Stimulated activated naive CD8-positive, alpha-beta T cell treated with anti-CD3 and anti-CD28 coated beads, Interleukin-15, amount 100 ng/mL, for 72 hours (primary cell): ENCODE measurements at regions not wholly inside any gene's neighbourhood (a gene's known extent, or its start where the extent isn't known, plus 50 kb on each side); places are given as distances from the start of the nearest gene placed in this dataset.
A peak's percentile ranks its signal among the peaks of the same experiment; 100 is the strongest.

Source experiments
- ATAC-seq: fragments of 150-1000 bp; cut with Tn5 transposase; 2 replicates; pipeline ENCODE4 v1.10.0; 2021; ENCODE audit warnings: mild to moderate bottlenecking, moderate library complexity
- DNase-seq, 2 donors: peaks; one replicate each; pipeline ENCODE4 v3.0.0; 2021 to 2022
- H3K27ac Mint-ChIP-seq, 2 donors: one replicate each; pipeline ENCODE4 v1.8.0; 2022; ENCODE audit warnings: mild to moderate bottlenecking in 2 of 2, mixed read lengths in 2 of 2, moderate library complexity in 2 of 2
- H3K27me3 Mint-ChIP-seq: one replicate; pipeline ENCODE4 v1.8.0; 2022; ENCODE audit warnings: mixed read lengths
- H3K4me1 Mint-ChIP-seq: one replicate; pipeline ENCODE4 v1.8.0; 2022; ENCODE audit warnings: mild to moderate bottlenecking, mixed read lengths
- H3K4me3 Mint-ChIP-seq, 2 donors: one replicate each; pipeline ENCODE4 v1.8.0; 2022; ENCODE audit warnings: mild to moderate bottlenecking in 2 of 2, mixed read lengths in 2 of 2, moderate library complexity in 1 of 2
- H3K9me3 Mint-ChIP-seq, 2 donors: one replicate each; pipeline ENCODE4 v1.8.0; 2022; ENCODE audit warnings: mixed read lengths in 2 of 2

DNA sequence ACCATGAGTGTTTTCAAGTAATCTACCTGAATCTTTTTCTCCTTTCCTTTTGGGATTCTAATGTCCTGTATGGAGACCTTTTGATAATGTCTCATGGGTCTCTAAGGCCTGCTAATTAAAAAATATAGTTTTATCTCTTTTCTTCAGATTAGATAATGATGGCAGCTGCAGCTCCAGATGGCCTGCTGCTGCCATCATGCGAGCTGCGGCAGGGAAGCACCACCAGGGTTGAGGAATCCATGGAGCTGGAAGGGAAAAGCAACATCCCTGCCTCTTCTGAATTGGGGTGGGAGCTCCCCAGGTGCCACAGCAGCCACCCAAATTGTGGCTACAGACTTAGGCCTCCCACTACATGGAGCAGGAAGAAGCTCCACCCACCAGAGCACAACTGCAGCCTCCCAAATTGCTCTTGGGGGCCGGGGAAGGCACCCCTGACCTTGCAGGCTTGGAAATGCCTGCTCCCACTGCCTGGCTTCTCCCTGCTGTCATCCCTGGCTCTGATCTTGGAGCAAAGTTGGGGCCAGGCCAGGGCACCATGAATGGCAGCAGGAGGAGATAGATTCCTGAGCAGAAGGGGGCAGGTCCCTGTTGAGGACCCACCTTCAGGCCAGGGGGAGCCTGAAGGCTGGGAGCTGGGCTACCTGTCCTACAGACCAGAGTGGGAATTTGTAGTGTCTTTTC lies 189.6 kb upstream of the MAN1A1 start:
- H3K27me3 Mint-ChIP-seq: peaks cover 8% of the 10 kb centered on the region
- no peak overlapping the region for H3K27ac Mint-ChIP-seq
- H3K4me3 Mint-ChIP-seq: no peak overlapping the region

DNA sequence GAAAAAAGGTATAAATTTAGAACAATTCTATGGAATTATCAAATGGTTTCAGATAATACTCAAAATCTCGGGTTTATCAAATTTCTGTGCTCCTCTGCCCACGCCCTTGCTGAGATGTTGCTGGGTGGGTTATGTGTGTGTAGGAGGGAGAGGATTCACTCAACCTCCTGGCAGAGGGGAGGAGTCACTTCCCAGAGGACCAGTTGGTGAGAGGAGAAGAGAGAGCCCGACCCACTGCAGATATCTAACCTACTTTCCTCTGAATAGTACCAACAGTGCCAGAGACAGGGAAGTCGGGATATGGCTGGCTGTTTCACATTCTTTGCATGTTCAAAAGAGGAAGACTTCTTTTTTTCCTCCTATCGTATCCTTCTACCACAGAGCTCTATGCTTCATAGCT lies 187.1 kb upstream of the MAN1A1 start:
- no peaks in the 10 kb centered on the region for H3K9me3 Mint-ChIP-seq
- no peak overlapping the region for H3K4me3 Mint-ChIP-seq
- peaks cover 14% of the 10 kb centered on the region for H3K4me1 Mint-ChIP-seq
- DNase-seq (no peak), ATAC-seq (no peak)
- H3K27ac Mint-ChIP-seq: no peak overlapping the region
- H3K27me3 Mint-ChIP-seq: no peaks in the 10 kb centered on the region

More for the DNA sequence above, 189.6 kb upstream of the MAN1A1 start:
- ATAC-seq: no peak
- Mint-ChIP-seq H3K4me1 (peaks cover under 1% of the 10 kb centered on the region), H3K9me3 (no peaks in the 10 kb centered on the region)
- DNase-seq: no peak

- peaks cover 14% of the 10 kb centered on the region for H3K4me1 Mint-ChIP-seq
- H3K27me3 Mint-ChIP-seq: no peaks in the 10 kb centered on the region
- no peaks in the 10 kb centered on the region for H3K9me3 Mint-ChIP-seq
- ATAC-seq (no peak), DNase-seq (no peak)
- H3K27ac Mint-ChIP-seq: no peak overlapping the region
- H3K4me3 Mint-ChIP-seq: no peak overlapping the region
Observed at GRCh38 chr6:119535332-119535731, 185.8 kb upstream of the MAN1A1 start.

DNA sequence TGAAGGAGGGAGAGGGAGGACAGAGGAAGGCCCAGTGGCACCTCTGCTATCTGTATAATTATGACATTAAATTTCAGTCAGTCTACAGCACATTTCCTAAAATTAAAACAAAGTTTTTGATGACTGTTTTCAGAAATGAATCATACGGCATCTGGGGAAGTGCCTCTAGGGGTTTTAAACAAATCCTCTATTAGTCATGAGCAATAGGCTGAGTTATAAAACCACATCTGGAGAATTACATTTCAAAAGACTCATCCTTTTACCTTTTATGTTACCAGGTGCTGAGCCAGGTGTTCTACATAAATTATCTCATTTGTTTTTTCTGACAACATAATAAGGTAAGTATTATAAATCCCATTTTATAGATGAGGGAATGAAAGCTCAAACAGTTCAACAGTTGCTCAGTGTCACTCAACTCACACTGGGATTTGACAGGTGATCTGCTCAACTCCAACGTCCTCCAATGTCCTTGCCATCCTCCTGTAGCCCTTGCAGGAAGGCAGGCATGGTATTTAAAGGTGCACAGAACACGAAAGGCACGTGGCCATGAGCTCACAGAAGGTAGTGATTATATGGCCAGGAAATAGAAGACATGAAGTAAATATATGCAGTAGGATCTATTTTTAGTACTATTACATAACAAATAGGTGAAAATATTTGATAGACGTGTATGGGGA lies 184.2 kb upstream of the MAN1A1 start:
- DNase-seq (no peak), ATAC-seq (peak; percentile 92)
- Mint-ChIP-seq H3K4me1 (peaks cover 14% of the 10 kb centered on the region), H3K27me3 (peaks cover 10% of the 10 kb centered on the region), H3K27ac (no peak overlapping the region), H3K9me3 (no peaks in the 10 kb centered on the region), H3K4me3 (no peak overlapping the region)

DNA sequence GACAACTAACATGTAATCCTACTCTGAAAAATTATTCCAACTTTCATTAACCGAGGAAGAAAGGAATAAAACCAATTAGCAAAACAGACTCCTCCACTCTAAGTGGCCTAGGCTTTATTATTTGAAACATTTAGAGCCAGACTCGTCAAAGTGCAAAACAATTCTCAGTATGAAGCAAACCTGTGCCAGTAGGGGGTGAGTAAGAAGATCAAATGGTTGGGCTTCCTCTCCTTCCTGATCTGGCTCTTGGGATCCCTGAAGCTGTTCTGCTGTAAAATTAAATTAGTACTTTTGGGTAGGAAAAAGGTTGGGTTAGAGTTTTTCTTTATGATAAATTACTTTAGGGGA lies 177.6 kb upstream of the MAN1A1 start:
- Mint-ChIP-seq H3K4me1 (no peaks in the 10 kb centered on the region), H3K27ac (no peak overlapping the region), H3K9me3 (no peaks in the 10 kb centered on the region), H3K4me3 (no peak overlapping the region), H3K27me3 (peaks cover 16% of the 10 kb centered on the region)
- ATAC-seq (no peak), DNase-seq (no peak)

- no peak for DNase-seq
- no peak overlapping the region for H3K4me3 Mint-ChIP-seq
- no peak overlapping the region for H3K27ac Mint-ChIP-seq
- no peaks in the 10 kb centered on the region for H3K9me3 Mint-ChIP-seq
- no peak for ATAC-seq
- peaks cover 16% of the 10 kb centered on the region for H3K27me3 Mint-ChIP-seq
- H3K4me1 Mint-ChIP-seq: no peaks in the 10 kb centered on the region
Observed at GRCh38 chr6:119526561-119527230, 177.1 kb upstream of the MAN1A1 start.

GRCh38 chr6:119524410-119524809 lies 174.8 kb upstream of the MAN1A1 start:
- H3K4me3 Mint-ChIP-seq: no peak overlapping the region
- H3K27me3 Mint-ChIP-seq: peaks cover 12% of the 10 kb centered on the region
- H3K9me3 Mint-ChIP-seq: no peaks in the 10 kb centered on the region
- no peak overlapping the region for H3K27ac Mint-ChIP-seq
- DNase-seq: no peak
- ATAC-seq: no peak
- no peaks in the 10 kb centered on the region for H3K4me1 Mint-ChIP-seq

DNA sequence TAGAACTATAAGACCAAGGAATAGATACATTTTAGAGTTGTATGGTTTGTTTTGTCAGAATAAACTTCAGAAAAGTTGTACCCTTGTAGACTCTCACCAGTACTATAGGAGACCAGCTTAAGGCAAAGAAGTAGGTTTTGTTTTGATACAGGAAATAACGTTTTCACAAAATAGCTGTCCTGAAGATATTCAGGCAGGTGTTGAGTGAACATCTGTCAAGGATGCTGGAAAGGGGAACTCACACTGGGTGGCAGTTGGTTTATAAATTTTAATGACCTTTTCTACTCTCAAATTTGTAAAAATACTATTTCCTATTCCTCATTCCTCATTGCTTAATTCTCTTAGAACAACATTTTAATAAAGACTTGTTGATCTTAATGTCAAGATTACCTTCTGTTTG lies 174.0 kb upstream of the MAN1A1 start:
- no peaks in the 10 kb centered on the region for H3K9me3 Mint-ChIP-seq
- H3K27ac Mint-ChIP-seq: no peak overlapping the region
- DNase-seq: no peak
- no peaks in the 10 kb centered on the region for H3K4me1 Mint-ChIP-seq
- no peak for ATAC-seq
- H3K27me3 Mint-ChIP-seq: peaks cover 4% of the 10 kb centered on the region
- no peak overlapping the region for H3K4me3 Mint-ChIP-seq

DNA sequence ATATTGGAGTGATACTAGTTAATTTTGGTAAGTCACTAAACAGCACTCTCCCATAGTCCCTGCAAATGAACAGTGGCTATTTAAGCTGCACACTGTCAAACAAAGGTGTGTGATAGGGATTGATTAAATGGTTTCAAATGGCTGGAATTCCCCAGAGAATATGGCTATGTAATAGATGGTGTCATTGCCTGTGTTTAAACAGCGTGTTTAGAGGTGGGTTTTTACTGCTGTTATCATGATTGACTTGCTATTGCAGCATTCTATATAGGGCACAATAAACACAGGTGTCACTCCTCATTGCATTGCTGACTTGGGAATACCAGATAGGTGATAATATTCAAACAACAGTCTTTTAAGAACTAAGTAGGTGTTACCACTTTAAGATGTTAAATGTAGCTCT lies 171.7 kb upstream of the MAN1A1 start:
- DNase-seq (no peak), ATAC-seq (no peak)
- Mint-ChIP-seq H3K27me3 (peaks cover 11% of the 10 kb centered on the region), H3K4me1 (peaks cover 10% of the 10 kb centered on the region), H3K27ac (no peak overlapping the region), H3K9me3 (no peaks in the 10 kb centered on the region), H3K4me3 (no peak overlapping the region)

GRCh38 chr6:119517428-119517827 lies 167.9 kb upstream of the MAN1A1 start:
- ATAC-seq (no peak), DNase-seq (no peak)
- Mint-ChIP-seq H3K9me3 (no peaks in the 10 kb centered on the region), H3K4me3 (no peak overlapping the region), H3K27me3 (peaks cover 11% of the 10 kb centered on the region), H3K27ac (no peak overlapping the region), H3K4me1 (peaks cover 10% of the 10 kb centered on the region)

DNA sequence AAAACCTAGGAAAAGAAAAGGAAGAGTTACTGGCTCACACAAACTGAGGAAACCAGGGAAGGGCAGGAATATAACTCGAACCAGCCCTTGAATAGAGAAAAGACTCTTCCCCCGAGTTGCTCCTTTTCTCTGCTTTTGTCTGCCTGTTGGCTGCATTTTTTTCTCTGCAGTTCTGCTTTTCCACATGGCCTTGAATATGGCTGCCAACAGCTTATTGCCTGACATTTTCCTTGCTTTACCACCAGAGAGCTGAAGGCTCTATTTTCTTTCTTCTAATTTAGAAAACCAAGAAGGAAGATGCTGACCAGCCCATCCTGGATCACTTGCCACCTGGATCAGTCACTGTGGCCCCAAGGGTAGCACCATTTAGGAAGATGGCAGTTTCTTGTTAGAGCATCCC lies 164.8 kb upstream of the MAN1A1 start:
- H3K4me3 Mint-ChIP-seq: no peak overlapping the region
- H3K27ac Mint-ChIP-seq: peak overlapping the region in 1 of 2 donors; percentile 45

GRCh38 chr6:119511024-119511423 lies 161.5 kb upstream of the MAN1A1 start:
- DNase-seq (no peak), ATAC-seq (no peak)
- Mint-ChIP-seq H3K27me3 (no peaks in the 10 kb centered on the region), H3K9me3 (peaks cover 5 to 7% of the 10 kb centered on the region in 2 donors), H3K27ac (no peak overlapping the region), H3K4me1 (no peaks in the 10 kb centered on the region), H3K4me3 (no peak overlapping the region)

More for the DNA sequence above, 164.8 kb upstream of the MAN1A1 start:
- Mint-ChIP-seq H3K9me3 (peaks cover 5 to 7% of the 10 kb centered on the region in 2 donors), H3K4me1 (peaks cover 10% of the 10 kb centered on the region), H3K27me3 (peaks cover 11% of the 10 kb centered on the region)
- DNase-seq: no peak
- no peak for ATAC-seq

DNA sequence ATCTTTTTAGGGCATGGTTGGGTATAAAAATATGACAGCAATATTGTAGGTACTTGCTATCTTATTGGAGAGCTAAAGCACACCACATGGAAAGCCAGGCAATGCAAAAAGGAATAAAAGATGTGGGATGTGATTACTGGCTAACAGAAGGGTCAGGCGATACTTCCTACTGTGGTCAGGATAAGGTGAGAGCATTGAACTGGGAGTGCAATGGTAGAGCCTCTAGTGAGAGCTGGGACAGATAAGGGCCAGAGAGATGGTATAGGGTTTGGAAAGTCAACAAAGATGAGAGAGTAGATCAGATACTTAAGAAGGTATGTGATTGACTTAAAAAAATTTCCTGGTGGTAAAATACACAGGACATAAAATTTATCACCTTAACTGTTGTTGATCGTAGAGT lies 160.7 kb upstream of the MAN1A1 start:
- Mint-ChIP-seq H3K27me3 (no peaks in the 10 kb centered on the region), H3K4me3 (no peak overlapping the region), H3K4me1 (no peaks in the 10 kb centered on the region), H3K27ac (no peak overlapping the region), H3K9me3 (peaks cover 5 to 7% of the 10 kb centered on the region in 2 donors)
- DNase-seq: no peak
- no peak for ATAC-seq

DNA sequence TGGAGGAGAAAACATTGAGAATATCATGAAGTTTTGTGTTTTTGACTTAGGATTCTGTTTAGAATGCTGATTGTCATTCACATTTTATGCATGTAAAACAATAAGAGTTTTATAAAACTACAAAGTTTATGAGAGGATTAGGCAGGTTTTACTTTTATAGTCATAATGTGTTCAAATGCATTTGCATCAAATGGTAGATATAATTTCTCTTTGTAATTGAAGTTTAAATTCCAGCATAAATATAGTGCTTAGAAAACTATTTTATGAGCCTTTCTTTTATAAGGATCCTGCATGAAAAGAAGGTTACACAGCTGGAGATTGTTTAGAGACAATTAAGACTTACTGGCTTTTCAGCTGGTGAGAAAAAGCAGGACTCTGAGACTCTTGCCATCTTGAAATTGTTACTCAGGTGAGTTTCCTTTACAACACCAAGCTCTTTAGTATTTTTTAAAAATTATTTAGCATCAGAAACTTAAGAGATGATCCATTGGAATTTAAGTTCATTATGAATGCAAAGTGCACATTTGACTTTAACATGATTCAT lies 157.1 kb upstream of the MAN1A1 start:
- DNase-seq (no peak), ATAC-seq (no peak)
- Mint-ChIP-seq H3K27ac (no peak overlapping the region), H3K4me1 (no peaks in the 10 kb centered on the region), H3K9me3 (peaks cover 5 to 7% of the 10 kb centered on the region in 2 donors), H3K4me3 (no peak overlapping the region), H3K27me3 (no peaks in the 10 kb centered on the region)

GRCh38 chr6:119501798-119502483 lies 152.4 kb upstream of the MAN1A1 start:
- H3K27me3 Mint-ChIP-seq: no peaks in the 10 kb centered on the region
- no peaks in the 10 kb centered on the region for H3K4me1 Mint-ChIP-seq
- H3K4me3 Mint-ChIP-seq: no peak overlapping the region
- DNase-seq (no peak), ATAC-seq (no peak)
- H3K9me3 Mint-ChIP-seq: no peaks in the 10 kb centered on the region
- no peak overlapping the region for H3K27ac Mint-ChIP-seq

GRCh38 chr6:119499797-119500196 lies 150.2 kb upstream of the MAN1A1 start:
- peaks cover 0 to 9% of the 10 kb centered on the region in 2 donors for H3K9me3 Mint-ChIP-seq
- no peaks in the 10 kb centered on the region for H3K4me1 Mint-ChIP-seq
- H3K4me3 Mint-ChIP-seq: no peak overlapping the region
- no peak overlapping the region for H3K27ac Mint-ChIP-seq
- ATAC-seq (no peak), DNase-seq (no peak)
- no peaks in the 10 kb centered on the region for H3K27me3 Mint-ChIP-seq
